ENCODE measurements at regions not wholly inside any gene's neighbourhood (a gene's known extent, or its start where the extent isn't known, plus 50 kb on each side); places are given as distances from the start of the nearest gene placed in this dataset.

- H3K9ac ChIP-seq (ENCODE audit: low read depth, low read length), result no peak overlapping the region
- H2AFZ ChIP-seq (ENCODE audit: low read depth, low read length), result no peak overlapping the region
- peaks cover 24% of the 10 kb centered on the region for H3K27me3 ChIP-seq (ENCODE audit: insufficient read depth, low read length, poor library complexity)
- no peak overlapping the region for H3K27ac ChIP-seq (ENCODE audit: low read length)
- no peaks in the 10 kb centered on the region for H3K9me3 ChIP-seq (ENCODE audit: insufficient read depth, low read length, severe bottlenecking)
- no peaks in the 10 kb centered on the region for H3K4me1 ChIP-seq (ENCODE audit: insufficient read depth, low read length)
- no peaks in the 10 kb centered on the region for H3K36me3 ChIP-seq (ENCODE audit: insufficient read depth, low read length)
- H3K79me2 ChIP-seq (ENCODE audit: insufficient read depth, low read length), result no peaks in the 10 kb centered on the region
- ATAC-seq (ENCODE audit: insufficient read depth, low read depth), result no peak
- no peaks in the 10 kb centered on the region for H4K20me1 ChIP-seq (ENCODE audit: insufficient read depth, low read length)
- H3K4me3 ChIP-seq (ENCODE audit: low read depth in 1 of 2, low read length in 2 of 2), result no peak overlapping the region
- DNase-seq, result no peak
- TF ChIP-seq CTCF (IDR thresholded peaks at IDR 0.05; ENCODE audit: borderline replicate concordance, extremely low read depth, low read length, poor library complexity, severe bottlenecking) (no peak), EZH2 (IDR thresholded peaks at IDR 0.05; ENCODE audit: borderline replicate concordance, low read depth, low read length, severe bottlenecking) (no peak)
- H3K4me2 ChIP-seq (ENCODE audit: insufficient read depth, low read length), result no peak overlapping the region
Measured at GRCh38 chr1:200274116-200274515, 135.7 kb downstream of the ZNF281 start.

- H4K20me1 ChIP-seq (ENCODE audit: insufficient read depth, low read length), result no peaks in the 10 kb centered on the region
- DNase-seq, result no peak
- ATAC-seq (ENCODE audit: insufficient read depth, low read depth), result no peak
- no peak overlapping the region for H3K4me3 ChIP-seq (ENCODE audit: low read depth in 1 of 2, low read length in 2 of 2)
- no peak overlapping the region for H3K27ac ChIP-seq (ENCODE audit: low read length)
- H2AFZ ChIP-seq (ENCODE audit: low read depth, low read length), result no peak overlapping the region
- no peak overlapping the region for H3K9ac ChIP-seq (ENCODE audit: low read depth, low read length)
- no peaks in the 10 kb centered on the region for H3K9me3 ChIP-seq (ENCODE audit: insufficient read depth, low read length, severe bottlenecking)
- no peaks in the 10 kb centered on the region for H3K79me2 ChIP-seq (ENCODE audit: insufficient read depth, low read length)
- H3K36me3 ChIP-seq (ENCODE audit: insufficient read depth, low read length), result no peaks in the 10 kb centered on the region
- TF ChIP-seq EZH2 (IDR thresholded peaks at IDR 0.05; ENCODE audit: borderline replicate concordance, low read depth, low read length, severe bottlenecking), result no peak
- TF ChIP-seq CTCF (IDR thresholded peaks at IDR 0.05; ENCODE audit: borderline replicate concordance, extremely low read depth, low read length, poor library complexity, severe bottlenecking), result no peak
- H3K4me1 ChIP-seq (ENCODE audit: insufficient read depth, low read length), result no peaks in the 10 kb centered on the region
- peaks cover 28% of the 10 kb centered on the region for H3K27me3 ChIP-seq (ENCODE audit: insufficient read depth, low read length, poor library complexity)
- H3K4me2 ChIP-seq (ENCODE audit: insufficient read depth, low read length), result no peak overlapping the region
Measured at GRCh38 chr1:200272481-200273068, 137.3 kb downstream of the ZNF281 start.

- no peaks in the 10 kb centered on the region for H3K4me1 ChIP-seq (ENCODE audit: insufficient read depth, low read length)
- no peaks in the 10 kb centered on the region for H3K36me3 ChIP-seq (ENCODE audit: insufficient read depth, low read length)
- TF ChIP-seq CTCF (IDR thresholded peaks at IDR 0.05; ENCODE audit: borderline replicate concordance, extremely low read depth, low read length, poor library complexity, severe bottlenecking) (no peak), EZH2 (IDR thresholded peaks at IDR 0.05; ENCODE audit: borderline replicate concordance, low read depth, low read length, severe bottlenecking) (no peak)
- H3K27ac ChIP-seq (ENCODE audit: low read length), result no peak overlapping the region
- no peak overlapping the region for H3K4me3 ChIP-seq (ENCODE audit: low read depth in 1 of 2, low read length in 2 of 2)
- no peak overlapping the region for H2AFZ ChIP-seq (ENCODE audit: low read depth, low read length)
- H4K20me1 ChIP-seq (ENCODE audit: insufficient read depth, low read length), result no peaks in the 10 kb centered on the region
- DNase-seq, result no peak
- no peak overlapping the region for H3K4me2 ChIP-seq (ENCODE audit: insufficient read depth, low read length)
- peaks cover 20% of the 10 kb centered on the region for H3K27me3 ChIP-seq (ENCODE audit: insufficient read depth, low read length, poor library complexity)
- no peaks in the 10 kb centered on the region for H3K9me3 ChIP-seq (ENCODE audit: insufficient read depth, low read length, severe bottlenecking)
- no peak for ATAC-seq (ENCODE audit: insufficient read depth, low read depth)
- no peak overlapping the region for H3K9ac ChIP-seq (ENCODE audit: low read depth, low read length)
- no peaks in the 10 kb centered on the region for H3K79me2 ChIP-seq (ENCODE audit: insufficient read depth, low read length)
Measured at GRCh38 chr1:200269256-200269655, 140.6 kb downstream of the ZNF281 start.
